Activated naive CD8-positive, alpha-beta T cell treated with anti-CD3 and anti-CD28 coated beads for 36 hours (primary cell): ENCODE measurements at regions not wholly inside any gene's neighbourhood (a gene's known extent, or its start where the extent isn't known, plus 50 kb on each side); places are given as distances from the start of the nearest gene placed in this dataset.
"Not testable (repeated sequence)": the region's sequence is repeated elsewhere in the genome, so short reads cannot be mapped to it uniquely, and the experiment has no call there.

Source experiments
- DNase-seq: peaks from one replicate; pipeline ENCODE4 v3.0.0; 2021
- H3K27ac Mint-ChIP-seq: one replicate; pipeline ENCODE4 v1.8.0; 2022; ENCODE audit warnings: mild to moderate bottlenecking, moderate library complexity, mixed read lengths
- H3K27me3 Mint-ChIP-seq: one replicate; pipeline ENCODE4 v1.8.0; 2022; ENCODE audit warnings: mild to moderate bottlenecking, mixed read lengths
- H3K36me3 Mint-ChIP-seq: one replicate; pipeline ENCODE4 v1.8.0; 2021; ENCODE audit warnings: mild to moderate bottlenecking, mixed read lengths
- H3K4me1 Mint-ChIP-seq: one replicate; pipeline ENCODE4 v1.8.0; 2021; ENCODE audit warnings: mixed read lengths
- H3K4me3 Mint-ChIP-seq: one replicate; pipeline ENCODE4 v1.8.0; 2022; ENCODE audit warnings: mild to moderate bottlenecking, moderate library complexity, mixed read lengths
- H3K9me3 Mint-ChIP-seq: one replicate; pipeline ENCODE4 v1.8.0; 2022; ENCODE audit warnings: mixed read lengths

- no peak overlapping the region for H3K4me3 Mint-ChIP-seq
- no peak overlapping the region for H3K27ac Mint-ChIP-seq
- no peaks in the 10 kb centered on the region for H3K36me3 Mint-ChIP-seq
- no peaks in the 10 kb centered on the region for H3K27me3 Mint-ChIP-seq
- H3K9me3 Mint-ChIP-seq: peaks cover 5% of the 10 kb centered on the region
- no peak for DNase-seq
- peaks cover 23% of the 10 kb centered on the region for H3K4me1 Mint-ChIP-seq
Measured at GRCh38 chr4:37749398-37749988, 63.3 kb upstream of the RELL1 start.

GRCh38 chr4:37748485-37748884 is 62.3 kb upstream of the RELL1 start:
- no peak overlapping the region for H3K4me3 Mint-ChIP-seq
- peaks cover 5% of the 10 kb centered on the region for H3K9me3 Mint-ChIP-seq
- no peaks in the 10 kb centered on the region for H3K27me3 Mint-ChIP-seq
- peaks cover 16% of the 10 kb centered on the region for H3K4me1 Mint-ChIP-seq
- no peak overlapping the region for H3K27ac Mint-ChIP-seq
- DNase-seq: no peak
- no peaks in the 10 kb centered on the region for H3K36me3 Mint-ChIP-seq

GRCh38 chr4:37747772-37748330 is 61.7 kb upstream of the RELL1 start:
- H3K27ac Mint-ChIP-seq: no peak overlapping the region
- H3K27me3 Mint-ChIP-seq: no peaks in the 10 kb centered on the region

DNA sequence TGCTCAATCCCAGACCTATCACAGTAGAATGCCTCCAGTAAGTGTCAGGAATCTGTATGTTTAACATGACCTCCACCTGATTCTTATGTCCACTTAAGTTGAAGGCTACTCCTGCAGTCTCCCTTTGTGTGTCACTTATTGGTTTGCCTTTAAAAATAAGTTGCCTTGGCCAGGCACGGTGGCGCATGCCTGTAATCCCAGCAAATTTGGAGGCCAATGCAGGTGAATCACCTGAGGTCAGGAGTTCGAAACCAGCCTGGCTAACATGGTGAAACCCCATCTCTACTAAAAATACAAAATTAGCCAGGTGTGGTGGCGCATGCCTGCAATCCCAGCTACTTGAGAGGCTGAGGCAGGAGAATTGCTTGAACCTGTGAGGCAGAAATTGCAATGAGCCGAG is 60.7 kb upstream of the RELL1 start:
- H3K9me3 Mint-ChIP-seq, H3K27ac Mint-ChIP-seq, H3K27me3 Mint-ChIP-seq, H3K36me3 Mint-ChIP-seq, DNase-seq, H3K4me3 Mint-ChIP-seq: not testable (repeated sequence)
- H3K4me1 Mint-ChIP-seq: peaks cover 16% of the 10 kb centered on the region

More at GRCh38 chr4:37747772-37748330, 61.7 kb upstream of the RELL1 start:
- no peak for DNase-seq
- peaks cover 5% of the 10 kb centered on the region for H3K9me3 Mint-ChIP-seq
- H3K4me1 Mint-ChIP-seq: peaks cover 16% of the 10 kb centered on the region
- no peaks in the 10 kb centered on the region for H3K36me3 Mint-ChIP-seq
- H3K4me3 Mint-ChIP-seq: no peak overlapping the region

DNA sequence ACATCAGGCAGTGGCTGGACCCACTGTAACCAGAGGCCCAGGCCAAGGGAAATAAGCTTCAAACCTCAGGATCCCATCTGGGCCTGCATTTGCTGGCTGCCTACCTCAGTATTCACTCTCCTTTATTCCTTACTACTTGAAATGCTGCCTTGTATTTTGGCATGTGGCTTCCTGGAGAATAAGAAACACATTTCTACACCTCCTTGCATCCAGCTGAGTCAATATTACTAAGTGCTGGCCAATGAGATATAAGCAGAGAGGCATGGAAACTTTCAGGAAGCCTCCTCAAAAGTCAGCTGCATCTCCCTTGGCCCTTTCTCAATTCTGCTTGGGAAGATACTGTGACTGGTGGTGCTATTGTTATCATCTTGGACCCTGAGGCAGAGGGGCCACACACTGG is 59.8 kb upstream of the RELL1 start:
- peaks cover 16% of the 10 kb centered on the region for H3K4me1 Mint-ChIP-seq
- no peak for DNase-seq
- H3K27me3 Mint-ChIP-seq: no peaks in the 10 kb centered on the region
- no peaks in the 10 kb centered on the region for H3K36me3 Mint-ChIP-seq
- no peak overlapping the region for H3K27ac Mint-ChIP-seq
- H3K4me3 Mint-ChIP-seq: no peak overlapping the region
- H3K9me3 Mint-ChIP-seq: peaks cover 5% of the 10 kb centered on the region

DNA sequence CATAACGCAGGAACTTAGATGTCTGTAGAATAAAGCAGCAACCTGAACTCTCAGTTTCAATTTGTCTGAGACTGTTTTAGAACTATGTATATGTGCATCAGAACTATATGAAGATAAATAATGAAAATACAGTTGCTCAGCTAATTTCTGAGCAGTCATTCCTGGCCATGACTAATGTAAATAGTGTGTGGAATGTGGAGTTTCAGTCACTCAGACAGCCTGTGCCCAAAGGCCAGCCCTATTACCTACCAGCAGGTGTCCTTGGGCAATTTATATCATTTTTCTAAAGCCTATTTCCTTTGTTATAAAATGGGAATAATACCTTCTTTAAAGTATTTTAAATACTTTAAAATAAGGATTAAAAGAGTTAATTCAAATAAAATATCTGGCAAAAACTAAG is 56.0 kb upstream of the RELL1 start:
- H3K36me3 Mint-ChIP-seq: no peaks in the 10 kb centered on the region
- H3K9me3 Mint-ChIP-seq: no peaks in the 10 kb centered on the region
- no peaks in the 10 kb centered on the region for H3K4me1 Mint-ChIP-seq
- H3K27ac Mint-ChIP-seq: no peak overlapping the region
- H3K27me3 Mint-ChIP-seq: no peaks in the 10 kb centered on the region
- no peak overlapping the region for H3K4me3 Mint-ChIP-seq
- no peak for DNase-seq

DNA sequence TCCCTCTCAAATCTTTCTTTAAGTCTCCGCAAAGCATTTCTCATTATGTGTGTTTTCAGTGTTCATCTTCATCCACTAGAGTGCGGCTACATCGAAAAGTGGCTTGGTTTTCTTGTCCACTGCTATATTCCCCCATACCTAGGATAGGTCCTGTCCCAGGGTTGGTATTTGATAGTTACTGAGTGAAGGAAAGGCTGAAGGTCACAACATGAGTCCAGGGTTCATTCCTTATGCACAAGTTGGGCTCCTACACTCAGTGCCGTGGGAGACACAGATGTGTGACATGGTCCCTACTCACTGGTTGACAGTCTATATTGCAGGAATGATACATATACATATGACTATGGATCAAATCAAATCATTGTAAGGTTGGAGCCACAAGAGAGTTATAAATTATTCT is 55.4 kb upstream of the RELL1 start:
- H3K4me1 Mint-ChIP-seq: no peaks in the 10 kb centered on the region
- no peak for DNase-seq
- H3K27me3 Mint-ChIP-seq: no peaks in the 10 kb centered on the region
- H3K27ac Mint-ChIP-seq: no peak overlapping the region
- no peaks in the 10 kb centered on the region for H3K9me3 Mint-ChIP-seq
- no peaks in the 10 kb centered on the region for H3K36me3 Mint-ChIP-seq
- no peak overlapping the region for H3K4me3 Mint-ChIP-seq

DNA sequence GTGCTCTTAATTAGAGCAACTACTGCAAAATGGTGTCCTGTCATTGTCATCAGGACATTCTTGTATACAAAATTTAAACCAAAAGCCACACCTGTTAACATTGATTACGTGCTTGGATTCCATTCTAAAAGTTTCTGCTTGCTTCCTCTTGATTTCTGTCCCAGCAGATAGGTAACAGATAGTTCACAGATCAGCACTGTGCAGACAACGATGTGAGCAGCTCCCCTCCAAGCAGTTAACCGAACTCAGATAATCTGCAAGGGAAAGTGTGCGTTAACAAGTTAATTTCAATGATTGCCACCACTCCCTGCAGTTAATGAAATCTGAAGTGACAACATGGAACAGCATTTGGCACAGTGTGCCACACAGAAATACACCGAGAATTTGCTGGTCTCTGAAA is 54.4 kb upstream of the RELL1 start:
- DNase-seq: no peak
- Mint-ChIP-seq H3K27ac (no peak overlapping the region), H3K27me3 (no peaks in the 10 kb centered on the region), H3K36me3 (no peaks in the 10 kb centered on the region), H3K9me3 (no peaks in the 10 kb centered on the region), H3K4me1 (no peaks in the 10 kb centered on the region), H3K4me3 (no peak overlapping the region)

- H3K4me3 Mint-ChIP-seq: no peak overlapping the region
- no peaks in the 10 kb centered on the region for H3K27me3 Mint-ChIP-seq
- H3K9me3 Mint-ChIP-seq: no peaks in the 10 kb centered on the region
- no peak overlapping the region for H3K27ac Mint-ChIP-seq
- no peaks in the 10 kb centered on the region for H3K4me1 Mint-ChIP-seq
- DNase-seq: no peak
- no peaks in the 10 kb centered on the region for H3K36me3 Mint-ChIP-seq
Measured at GRCh38 chr4:37737466-37737865, 51.3 kb upstream of the RELL1 start.
